NCI-H2029 treated with DMSO at 0.1 percent for 48 hours (cell line): ENCODE measurements at regions not wholly inside any gene's neighbourhood (a gene's known extent, or its start where the extent isn't known, plus 50 kb on each side); places are given as distances from the start of the nearest gene placed in this dataset.
"Not testable (repeated sequence)": the region's sequence is repeated elsewhere in the genome, so short reads cannot be mapped to it uniquely, and the experiment has no call there.

Experiments
- DNase-seq: peaks from one replicate; lab custom pipeline; 2025; lab: John Stamatoyannopoulos, UW

DNA sequence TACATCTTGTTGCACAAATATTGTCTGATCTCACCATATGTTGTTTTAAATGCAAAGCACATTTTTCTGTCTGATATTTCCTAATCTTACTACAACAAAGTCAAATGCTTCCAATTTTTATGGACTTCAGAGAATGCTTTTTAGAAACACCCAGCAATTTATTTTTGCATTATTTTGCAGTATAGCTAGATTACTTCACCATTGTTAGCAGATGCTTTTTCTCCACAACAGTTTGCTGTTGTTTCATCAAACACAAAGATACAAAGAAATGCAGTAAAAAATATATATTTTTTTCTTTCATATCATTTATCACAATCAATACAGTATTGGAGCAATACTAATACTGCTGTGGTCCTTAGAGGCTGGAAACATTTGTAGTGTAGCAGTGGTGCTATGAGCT, 674.4 kb downstream of the TMTC2 start:
- DNase-seq, result no peak

- DNase-seq, result no peak
Observed at GRCh38 chr12:83349907-83350611, 663.4 kb downstream of the TMTC2 start.

DNA sequence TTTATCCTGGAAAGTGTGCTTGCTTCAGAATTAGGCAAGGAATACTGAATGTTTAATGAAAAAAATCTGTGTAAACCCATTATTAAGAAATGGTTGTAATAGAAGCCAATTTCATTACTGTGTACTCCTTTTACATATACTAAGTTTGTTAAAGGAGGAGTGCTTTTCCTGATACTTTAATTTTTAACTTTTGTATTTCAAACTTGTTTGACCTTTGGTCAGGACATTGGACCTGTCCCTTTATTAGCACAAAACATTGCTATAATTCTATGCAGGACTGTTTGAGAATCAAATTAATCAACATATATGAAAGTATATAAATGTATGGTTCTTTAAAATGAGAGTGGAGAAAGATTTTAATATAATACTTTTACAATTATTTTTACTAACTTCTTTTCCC, 659.6 kb downstream of the TMTC2 start:
- no peak for DNase-seq

DNA sequence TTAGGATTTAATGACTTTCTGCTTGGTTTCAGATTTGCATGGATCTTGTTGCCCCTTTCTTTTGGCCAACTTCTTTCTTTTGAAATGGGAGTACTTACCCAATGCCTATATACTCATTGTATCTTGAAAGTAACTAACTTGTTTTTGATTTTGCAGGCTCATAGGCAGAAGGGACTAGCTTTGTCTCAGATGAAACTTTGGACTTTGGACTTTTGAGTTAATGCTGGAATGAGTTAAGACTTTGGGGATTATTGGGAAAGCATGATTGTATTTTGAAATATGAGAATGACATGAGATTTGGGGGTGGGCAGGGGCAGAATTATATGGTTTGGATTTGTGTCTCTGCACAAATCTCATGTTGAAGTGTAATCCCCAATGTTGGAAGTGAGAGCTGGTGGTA, 657.1 kb downstream of the TMTC2 start:
- no peak for DNase-seq

DNA sequence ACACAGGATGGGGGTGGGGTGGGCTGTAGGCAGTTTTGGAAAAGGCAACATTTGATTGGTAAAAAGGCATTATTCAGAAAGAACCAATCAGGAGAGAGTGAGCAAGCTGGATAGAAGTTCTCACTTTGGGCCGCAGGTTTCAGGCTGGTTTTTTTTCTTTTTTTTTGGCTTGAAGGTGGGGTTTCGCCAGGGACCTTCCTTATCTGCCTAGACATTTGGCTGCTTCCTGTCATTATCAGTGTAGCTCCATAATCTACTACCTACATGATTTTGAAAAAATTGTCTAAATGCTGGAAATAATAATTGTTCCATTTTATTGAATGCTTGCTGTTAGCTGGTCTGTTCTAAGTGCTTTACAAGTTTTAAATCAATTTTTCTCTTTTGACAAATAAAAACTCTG, 649.0 kb downstream of the TMTC2 start:
- no peak for DNase-seq

- DNase-seq, result no peak
Observed at GRCh38 chr12:83326666-83327065, 640.0 kb downstream of the TMTC2 start.

DNA sequence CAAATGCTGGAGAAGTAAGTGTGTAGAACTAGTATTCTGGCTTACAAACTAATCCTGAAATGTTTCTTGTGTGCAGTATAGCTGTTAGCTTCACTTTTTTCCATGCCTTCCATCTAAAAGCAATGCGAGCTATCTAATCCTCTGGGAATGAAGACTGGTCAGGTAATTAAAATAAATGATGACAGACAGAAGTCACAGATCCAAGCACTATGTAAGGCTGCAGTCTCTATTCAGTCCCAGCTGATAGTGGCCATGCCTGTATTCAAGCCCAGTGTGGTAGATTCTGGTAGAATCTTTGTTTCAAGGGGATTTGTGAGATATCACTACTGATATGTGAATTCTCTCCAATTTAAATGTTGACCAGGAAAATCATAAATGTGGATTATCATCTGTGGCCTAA, 637.2 kb downstream of the TMTC2 start:
- no peak for DNase-seq

- no peak for DNase-seq
Observed at GRCh38 chr12:83322809-83323208, 636.1 kb downstream of the TMTC2 start.

- no peak for DNase-seq
Observed at GRCh38 chr12:83321971-83322370, 635.3 kb downstream of the TMTC2 start.

DNA sequence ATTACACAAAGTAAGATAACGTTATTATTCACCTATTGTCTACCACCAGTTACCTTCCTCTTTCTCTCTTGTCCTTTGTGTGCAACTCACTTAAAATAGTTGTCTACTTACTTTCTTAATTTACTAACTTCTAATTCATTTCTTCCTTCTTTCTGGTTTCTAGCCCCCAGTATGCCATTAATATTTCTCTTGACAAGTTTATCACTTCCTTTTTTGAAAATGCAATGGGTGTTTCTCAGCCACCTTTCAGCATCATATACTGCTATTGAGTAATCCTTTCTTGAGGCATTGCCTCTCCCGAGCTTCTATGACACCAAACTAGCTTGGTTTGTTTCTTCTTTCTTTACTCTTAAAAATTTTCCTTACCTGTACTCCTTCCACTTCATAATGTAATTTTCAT, 633.6 kb downstream of the TMTC2 start:
- DNase-seq, result no peak

- DNase-seq, result peak; percentile 15
Observed at GRCh38 chr12:83318386-83319098, 631.8 kb downstream of the TMTC2 start.

GRCh38 chr12:83317595-83317994, 630.9 kb downstream of the TMTC2 start:
- no peak for DNase-seq

- no peak for DNase-seq
Observed at GRCh38 chr12:83313827-83314226, 627.1 kb downstream of the TMTC2 start.

GRCh38 chr12:83313322-83313721, 626.6 kb downstream of the TMTC2 start:
- DNase-seq, result no peak

DNA sequence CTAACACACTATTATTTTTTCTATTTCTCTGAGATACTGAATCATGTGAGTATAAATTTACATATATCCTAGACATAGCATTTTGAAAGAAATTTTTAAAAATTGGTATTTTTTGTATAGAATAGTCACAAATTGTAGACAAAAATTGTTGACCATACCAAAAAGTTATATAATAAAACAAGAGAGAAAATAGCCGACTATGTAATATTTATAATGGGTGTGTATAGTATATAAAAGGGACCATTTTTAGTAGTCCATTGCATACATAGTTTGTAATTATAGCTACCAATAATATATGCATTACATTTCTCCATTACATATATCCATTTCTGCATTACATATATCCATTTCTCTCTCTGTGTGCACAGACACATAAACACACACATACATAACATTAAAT, 590.2 kb downstream of the TMTC2 start:
- DNase-seq, result no peak

- no peak for DNase-seq
Observed at GRCh38 chr12:83271201-83271600, 584.5 kb downstream of the TMTC2 start.

DNA sequence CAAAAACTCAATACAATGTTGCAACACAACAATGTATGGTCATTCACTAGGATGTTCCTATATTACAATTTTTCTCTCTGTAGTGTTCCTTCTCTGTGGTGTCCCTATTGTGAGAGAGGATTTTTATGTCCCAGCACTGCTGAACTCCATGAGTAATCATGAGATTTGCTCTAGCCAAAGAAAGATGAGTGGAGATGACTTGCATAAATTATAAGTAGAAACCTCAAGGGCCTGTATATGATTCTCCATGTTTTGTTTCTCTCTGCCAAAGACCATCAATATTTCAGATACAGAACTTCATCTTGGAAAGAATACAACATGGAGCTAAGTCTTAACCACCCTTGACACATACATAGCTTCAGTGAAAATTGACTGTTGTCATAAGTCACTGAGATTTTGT, 579.1 kb downstream of the TMTC2 start:
- no peak for DNase-seq

DNA sequence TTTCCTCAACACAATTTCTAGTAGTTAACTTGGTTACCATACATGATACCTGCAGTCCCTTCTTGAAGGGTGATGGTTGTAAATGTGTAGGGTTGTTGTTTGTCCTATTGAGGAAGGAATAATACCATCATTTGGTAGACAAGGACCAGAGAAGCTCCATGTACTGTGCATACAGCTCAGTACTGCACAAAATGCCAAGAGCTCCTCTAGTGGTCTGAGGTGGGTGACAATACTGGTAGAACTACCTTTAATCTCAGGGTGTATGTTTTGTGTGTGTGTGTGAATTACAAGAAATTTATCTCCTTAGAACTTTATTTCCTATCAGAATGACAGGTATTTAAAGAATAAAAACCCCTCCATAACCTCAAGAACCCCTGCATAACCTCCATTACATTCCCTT, 575.3 kb downstream of the TMTC2 start:
- no peak for DNase-seq

GRCh38 chr12:83260126-83260525, 573.4 kb downstream of the TMTC2 start:
- DNase-seq, result not testable (repeated sequence)

DNA sequence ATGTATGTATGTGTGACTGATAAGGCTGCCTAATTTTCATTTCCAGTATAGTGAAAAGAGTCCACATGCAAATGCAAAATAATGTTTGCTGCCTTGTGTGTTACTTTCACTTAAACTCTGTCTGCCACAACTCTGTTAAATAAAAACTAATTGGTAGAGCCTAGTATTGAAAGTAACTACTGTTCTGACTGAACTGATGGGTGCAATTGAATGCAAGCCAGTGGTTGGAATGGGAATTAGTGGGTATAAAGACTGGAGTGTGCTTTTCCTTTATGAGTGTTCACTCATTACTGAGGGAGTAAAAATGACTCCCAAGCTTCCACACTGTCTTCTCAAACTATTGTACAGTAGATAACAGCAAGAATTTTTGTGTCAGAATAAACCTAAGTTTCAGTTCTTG, 571.0 kb downstream of the TMTC2 start:
- no peak for DNase-seq

- DNase-seq, result no peak
Observed at GRCh38 chr12:83256562-83256961, 569.9 kb downstream of the TMTC2 start.

- no peak for DNase-seq
Observed at GRCh38 chr12:83250866-83251265, 564.2 kb downstream of the TMTC2 start.

- DNase-seq, result no peak
Observed at GRCh38 chr12:83245156-83245555, 558.5 kb downstream of the TMTC2 start.

- no peak for DNase-seq
Observed at GRCh38 chr12:83244001-83244400, 557.3 kb downstream of the TMTC2 start.
